H1 (cell line): ENCODE measurements at regions not wholly inside any gene's neighbourhood (a gene's known extent, or its start where the extent isn't known, plus 50 kb on each side); places are given as distances from the start of the nearest gene placed in this dataset.

ENCODE experiments used
- CTCF ChIA-PET: fragments of 300-600 bp; sonication (Branson Sonifier 250); formaldehyde crosslinking; loops from one replicate; lab custom pipeline; 2021; ENCODE audit not compliant: partially characterized antibody; lab: Charles Lee
- POLR2A ChIA-PET: fragments of 300-600 bp; sonication (Branson Sonifier 250); formaldehyde crosslinking; loops from one replicate; lab custom pipeline; 2021; ENCODE audit warnings: inconsistent platforms; ENCODE audit not compliant: partially characterized antibody; lab: Charles Lee
- DNase-seq, 2 experiments: peaks; one replicate each; pipeline versions ENCODE4 v3.0.0 to v3.0.0-alpha.2; 2010 to 2022; ENCODE audit warnings: low spot score in 2 of 2, low read depth in 1 of 2, mixed read lengths in 1 of 2
- FAIRE-seq: peaks from 2 replicates; lab custom pipeline; 2011; peaks lifted over from hg19 to GRCh38; lab: Jason Lieb, UNC
- H2AFZ ChIP-seq: 2 replicates; pipeline ENCODE4 v1.8.1; 2012; ENCODE audit warnings: low read length, inconsistent platforms
- H2AK5ac ChIP-seq: 2 replicates; pipeline ENCODE4 v1.6.1; 2013; ENCODE audit warnings: low read depth, low read length
- H2BK120ac ChIP-seq: replicated peaks from 2 replicates; pipeline ENCODE3; 2013; ENCODE audit warnings: low read depth, low read length, inconsistent platforms
- H2BK12ac ChIP-seq: 2 replicates; pipeline ENCODE4 v1.6.1; 2013; ENCODE audit warnings: low read depth, low read length
- H2BK15ac ChIP-seq: 2 replicates; pipeline ENCODE4 v1.6.1; 2013; ENCODE audit warnings: low read length
- H2BK20ac ChIP-seq: 2 replicates; pipeline ENCODE4 v1.6.1; 2013; ENCODE audit warnings: low read length
- H2BK5ac ChIP-seq: 2 replicates; pipeline ENCODE4 v1.6.1; 2013; ENCODE audit warnings: low read depth, low read length
- H3K14ac ChIP-seq: 2 replicates; pipeline ENCODE4 v1.6.1; 2013; ENCODE audit warnings: inconsistent platforms; ENCODE audit not compliant: insufficient read length
- H3K18ac ChIP-seq: 2 replicates; pipeline ENCODE4 v1.6.1; 2013; ENCODE audit warnings: low read length; ENCODE audit errors: extremely low read depth
- H3K23ac ChIP-seq: 2 replicates; pipeline ENCODE4 v1.6.1; 2013; ENCODE audit warnings: inconsistent platforms; ENCODE audit not compliant: insufficient read length
- H3K23me2 ChIP-seq: 2 replicates; pipeline ENCODE4 v1.6.1; 2013; ENCODE audit warnings: low read depth, low read length
- H3K27ac ChIP-seq: 2 replicates; pipeline ENCODE4 v1.6.1; 2011; ENCODE audit warnings: low read depth, low read length, inconsistent platforms
- H3K27me3 ChIP-seq, 4 experiments: replicated peaks in 1 of 4; 1 replicate in 1 of 4; 2 replicates in 3 of 4; pipeline versions ENCODE4 v1.6.1 to v1.8.1; 2011 to 2013; ENCODE audit warnings: low read length in 3 of 4, mild to moderate bottlenecking in 3 of 4, inconsistent platforms in 2 of 4, mixed read lengths in 2 of 4, moderate library complexity in 1 of 4; ENCODE audit not compliant: control insufficient read depth in 3 of 4, insufficient read depth in 3 of 4; ENCODE audit errors: extremely low read depth in 1 of 4
- H3K36me3 ChIP-seq, 4 experiments: 2 replicates each; pipeline versions ENCODE4 v1.6.1 to v1.8.1; 2011 to 2013; ENCODE audit warnings: mild to moderate bottlenecking in 4 of 4, low read length in 3 of 4, moderate library complexity in 2 of 4, control low read depth in 1 of 4, inconsistent platforms in 1 of 4; ENCODE audit not compliant: insufficient read depth in 4 of 4, control insufficient read depth in 2 of 4
- H3K4ac ChIP-seq: replicated peaks from 2 replicates; pipeline ENCODE3; 2013; ENCODE audit warnings: low read length, low read depth, mixed read lengths, inconsistent platforms; ENCODE audit not compliant: insufficient read length
- H3K4me1 ChIP-seq, 4 experiments: replicated peaks in 1 of 4; 1 replicate in 1 of 4; 2 replicates in 3 of 4; pipeline versions ENCODE4 v1.6.1 to v1.8.1; 2011 to 2013; ENCODE audit warnings: low read length in 3 of 4, inconsistent platforms in 2 of 4, mixed read lengths in 1 of 4; ENCODE audit not compliant: insufficient read depth in 4 of 4, control insufficient read depth in 3 of 4
- H3K4me2 ChIP-seq, 2 experiments: 2 replicates each; pipeline versions ENCODE4 v1.6.1 to v1.8.1; 2011 to 2013; ENCODE audit warnings: low read depth in 2 of 2, low read length in 2 of 2, control low read depth in 1 of 2, inconsistent platforms in 1 of 2, mild to moderate bottlenecking in 1 of 2; ENCODE audit not compliant: insufficient read depth in 1 of 2
- H3K4me3 ChIP-seq, 4 experiments: fragments of 200-600, 300-600 bp in 1 of 4; sonication (generic), shearing (Covaris generic), sonication (Bioruptor Twin) in 1 of 4; 2 replicates each; pipeline versions ENCODE4 v1.5.1 to v1.8.1; 2011 to 2016; ENCODE audit warnings: low read length in 4 of 4, low read depth in 3 of 4, control low read depth in 2 of 4, inconsistent platforms in 2 of 4, mild to moderate bottlenecking in 2 of 4, mixed read lengths in 1 of 4, moderate library complexity in 1 of 4; ENCODE audit not compliant: insufficient read depth in 2 of 4; ENCODE audit errors: extremely low read depth in 1 of 4
- H3K56ac ChIP-seq: replicated peaks from 2 replicates; pipeline ENCODE3; 2013; ENCODE audit warnings: low read depth, mild to moderate bottlenecking, mixed read lengths, low read length, inconsistent platforms; ENCODE audit not compliant: insufficient read length
- H3K79me1 ChIP-seq: 2 replicates; pipeline ENCODE4 v1.6.1; 2013; ENCODE audit warnings: low read depth, low read length, control low read depth
- H3K79me2 ChIP-seq, 2 experiments: 2 replicates each; pipeline versions ENCODE4 v1.6.1 to v1.8.1; 2012 to 2013; ENCODE audit warnings: low read length in 2 of 2, mild to moderate bottlenecking in 2 of 2, inconsistent platforms in 1 of 2; ENCODE audit not compliant: insufficient read depth in 2 of 2, control insufficient read depth in 1 of 2
- H3K9ac ChIP-seq, 4 experiments: replicated peaks in 1 of 4; 1 replicate in 1 of 4; 2 replicates in 3 of 4; pipeline versions ENCODE4 v1.6.1 to v1.8.1; 2011 to 2013; ENCODE audit warnings: low read depth in 3 of 4, low read length in 3 of 4, control low read depth in 2 of 4, mild to moderate bottlenecking in 2 of 4, moderate library complexity in 2 of 4, inconsistent platforms in 1 of 4; ENCODE audit errors: extremely low read depth in 1 of 4
- H3K9me3 ChIP-seq, 2 experiments: 2 replicates each; pipeline versions ENCODE4 v1.6.1 to v1.8.1; 2012 to 2013; ENCODE audit warnings: mild to moderate bottlenecking in 2 of 2, moderate library complexity in 2 of 2, control low read depth in 1 of 2, inconsistent platforms in 1 of 2, low read depth in 1 of 2, low read length in 1 of 2, mixed read lengths in 1 of 2; ENCODE audit not compliant: insufficient read depth in 2 of 2
- H4K20me1 ChIP-seq, 2 experiments: replicated peaks in 1 of 2; 2 replicates each; pipeline versions ENCODE3 to v1.8.1; 2011 to 2013; ENCODE audit warnings: inconsistent platforms in 2 of 2, low read length in 2 of 2, mild to moderate bottlenecking in 1 of 2; ENCODE audit not compliant: insufficient read depth in 2 of 2, control insufficient read depth in 1 of 2
- H4K5ac ChIP-seq: 2 replicates; pipeline ENCODE4 v1.6.1; 2013; ENCODE audit warnings: low read length, low read depth, mixed read lengths, inconsistent platforms; ENCODE audit not compliant: insufficient read length
- H4K8ac ChIP-seq: 2 replicates; pipeline ENCODE4 v1.8.0; 2013; ENCODE audit warnings: mild to moderate bottlenecking, moderate library complexity, low read length, inconsistent platforms; ENCODE audit not compliant: insufficient read depth; ENCODE audit errors: extremely low read depth
- H4K91ac ChIP-seq: replicated peaks from 2 replicates; pipeline ENCODE3; 2013; ENCODE audit warnings: low read length, mixed read lengths, inconsistent platforms; ENCODE audit not compliant: insufficient read length
- ATF3 ChIP-seq: IDR thresholded peaks from 2 replicates; pipeline ENCODE4 v1.6.1; 2011; ENCODE audit warnings: low read depth, mild to moderate bottlenecking, low read length; ENCODE audit not compliant: insufficient read depth
- BCL11A ChIP-seq, 2 experiments: IDR thresholded peaks; one replicate each; pipeline ENCODE4 v1.6.1; 2011; ENCODE audit warnings: low read depth in 2 of 2, low read length in 2 of 2, mild to moderate bottlenecking in 2 of 2
- CBX5 ChIP-seq: fragments of 300-800, 300-1000 bp; sonication (generic); IDR thresholded peaks from 2 replicates; pipeline ENCODE4 v1.7.1; 2016; ENCODE audit warnings: antibody characterized with exemption, low read length, low read depth
- CHD1 ChIP-seq: IDR thresholded peaks from 2 replicates; pipeline ENCODE4 v1.6.1; 2012; ENCODE audit warnings: low read depth, low read length, improper control_type of control experiment
- E2F6 ChIP-seq: IDR thresholded peaks from 2 replicates; pipeline ENCODE4 v1.6.1; 2012; ENCODE audit warnings: inconsistent platforms
- GABPA ChIP-seq: IDR thresholded peaks from 2 replicates; pipeline ENCODE4 v1.6.1; 2011; ENCODE audit warnings: mild to moderate bottlenecking, low read length, moderate library complexity, borderline replicate concordance; ENCODE audit not compliant: insufficient read depth
- HDAC6 ChIP-seq: IDR thresholded peaks from one replicate; pipeline ENCODE4 v1.7.1; 2012; ENCODE audit warnings: low read depth, mild to moderate bottlenecking, inconsistent platforms, low read length, moderate library complexity
- JUN ChIP-seq: IDR thresholded peaks from 2 replicates; pipeline ENCODE4 v1.6.1; 2011; ENCODE audit warnings: low read depth, mild to moderate bottlenecking, improper control_type of control experiment, low read length
- POU5F1 ChIP-seq: IDR thresholded peaks from 2 replicates; pipeline ENCODE4 v1.6.1; 2011; ENCODE audit warnings: low read depth, mild to moderate bottlenecking, low read length, moderate library complexity
- RFX5 ChIP-seq: IDR thresholded peaks from 2 replicates; pipeline ENCODE4 v1.6.1; 2011; ENCODE audit warnings: low read depth, low read length, improper control_type of control experiment, borderline replicate concordance
- SIRT6 ChIP-seq: IDR thresholded peaks from one replicate; pipeline ENCODE4 v1.7.1; 2012; ENCODE audit warnings: low read length, inconsistent platforms
- SP4 ChIP-seq: IDR thresholded peaks from 2 replicates; pipeline ENCODE4 v1.6.1; 2012; ENCODE audit warnings: low read length, inconsistent platforms
- TCF12 ChIP-seq: IDR thresholded peaks from 2 replicates; pipeline ENCODE4 v1.6.1; 2011; ENCODE audit warnings: low read depth, mild to moderate bottlenecking, low read length
- WGBS, 2 experiments: shearing (Covaris generic) in 1 of 2; methylation state at CpG; one replicate each; pipeline versions ENCODE4 v1.1.6 to v1.1.7; 2013 to 2015; ENCODE audit warnings: low lambda C conversion rate in 2 of 2, mixed read lengths in 2 of 2, inconsistent platforms in 1 of 2, low coverage in 1 of 2, missing lambda C conversion rate in 1 of 2; ENCODE audit not compliant: insufficient replicate concordance in 2 of 2, insufficient coverage in 1 of 2, insufficient read length in 1 of 2; ENCODE audit errors: extremely low coverage in 1 of 2, missing lambda C conversion rate in 1 of 2; 5-methylcytosine and 5-hydroxymethylcytosine counted together

- H3K79me2 ChIP-seq: peaks cover 3 to 88% of the 10 kb centered on the region in 2 experiments; a peak in 3 of 4 replicates
- no peak overlapping the region for H3K14ac ChIP-seq
- no peak overlapping the region for H4K5ac ChIP-seq
- DNase-seq (no peak), FAIRE-seq (no peak)
- no peak overlapping the region for H2BK12ac ChIP-seq
- POLR2A ChIA-PET: no interaction called here
- H3K27ac ChIP-seq: no peak overlapping the region
- H3K79me1 ChIP-seq: peaks cover 9% of the 10 kb centered on the region
- no peak overlapping the region for H3K4me2 ChIP-seq
- no peak overlapping the region for H3K56ac ChIP-seq
- no peak overlapping the region for H2BK20ac ChIP-seq
- no peak overlapping the region for H3K4me3 ChIP-seq
- H3K27me3 ChIP-seq: no peaks in the 10 kb centered on the region
- H3K23ac ChIP-seq: no peak overlapping the region
- no peak overlapping the region for H2BK5ac ChIP-seq
- no peak overlapping the region for H2AFZ ChIP-seq
- no peak overlapping the region for H2BK15ac ChIP-seq
- CTCF ChIA-PET: no interaction called here
- no peaks in the 10 kb centered on the region for H3K9me3 ChIP-seq
- no peaks in the 10 kb centered on the region; the same call in 1 of the 2 replicates for H3K23me2 ChIP-seq
- H2BK120ac ChIP-seq: no peak overlapping the region
- H4K20me1 ChIP-seq: peaks cover 2 to 6% of the 10 kb centered on the region in 2 experiments
- no peak overlapping the region for H4K8ac ChIP-seq
- peaks cover 6 to 28% (median 18%) of the 10 kb centered on the region in 4 experiments for H3K4me1 ChIP-seq
- H2AK5ac ChIP-seq: no peak overlapping the region
- no peaks in the 10 kb centered on the region; a peak in 1 of 8 replicates for H3K36me3 ChIP-seq
- no peak overlapping the region for H3K4ac ChIP-seq
- WGBS, 2 experiments: 89% methylated on average over 3 of the region's 3 CpGs; no CpG with 5 or more reads in 1 of the 2 experiments
- no peak overlapping the region for H3K18ac ChIP-seq
- no peak overlapping the region for H4K91ac ChIP-seq
- no peak overlapping the region for H3K9ac ChIP-seq
- TF ChIP-seq RFX5 (no peak), SP4 (no peak), HDAC6 (no peak), ATF3 (no peak), BCL11A (IDR thresholded peaks at IDR 0.05; ENCODE audit: low read depth in 2 of 2, low read length in 2 of 2) (no peak), E2F6 (no peak), TCF12 (no peak), CHD1 (no peak), GABPA (no peak), CBX5 (no peak), SIRT6 (no peak), JUN (no peak), POU5F1 (no peak)
Measured at GRCh38 chr6:21767891-21768648, 174.5 kb downstream of the SOX4 start.
